Ecto neural progenitor cell (in vitro differentiated cells): ENCODE measurements at regions not wholly inside any gene's neighbourhood (a gene's known extent, or its start where the extent isn't known, plus 50 kb on each side); places are given as distances from the start of the nearest gene placed in this dataset.

ENCODE experiments used
- DNase-seq: peaks from one replicate; pipeline ENCODE4 v3.0.0-alpha.2; 2018; ENCODE audit warnings: low spot score

DNA sequence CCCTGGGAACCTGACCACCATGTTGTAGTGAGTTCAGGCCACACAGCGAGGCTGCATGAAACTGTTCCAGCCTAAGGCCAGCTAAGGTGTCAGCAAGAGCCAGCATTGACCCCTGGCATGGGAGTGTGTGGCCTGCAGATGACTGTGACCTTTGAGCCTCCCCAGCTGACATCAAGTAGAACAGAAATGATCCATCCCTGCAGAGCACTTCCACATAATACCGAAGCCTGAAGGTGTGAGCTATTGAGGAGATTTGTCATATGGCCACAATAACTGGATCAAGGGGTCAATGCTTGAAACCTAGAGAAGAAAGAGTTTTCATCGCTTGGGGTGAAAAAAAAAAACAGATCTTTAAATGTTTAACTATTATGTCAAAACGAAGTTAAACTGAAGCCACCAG is 207.3 kb upstream of the SOX11 start:
- no peak for DNase-seq

DNA sequence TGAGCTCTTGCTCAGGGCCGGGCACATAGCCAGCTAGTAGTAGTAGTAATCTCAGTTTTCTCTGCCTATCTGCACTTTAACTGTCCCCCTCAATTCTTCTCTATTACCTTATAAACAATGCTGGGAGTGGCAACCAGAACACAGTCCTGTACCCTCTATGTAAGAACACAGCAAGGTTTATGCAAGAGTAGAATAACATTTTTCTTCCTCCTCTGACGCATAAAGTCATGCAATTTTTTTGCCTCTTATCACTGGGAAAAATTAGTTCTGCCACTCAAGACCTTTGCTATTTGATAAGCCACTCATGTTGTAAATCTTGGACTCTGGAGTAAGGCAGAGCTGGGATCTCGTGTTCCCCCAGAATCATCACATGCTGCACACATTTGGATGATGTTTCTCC is 200.7 kb upstream of the SOX11 start:
- DNase-seq = no peak

DNA sequence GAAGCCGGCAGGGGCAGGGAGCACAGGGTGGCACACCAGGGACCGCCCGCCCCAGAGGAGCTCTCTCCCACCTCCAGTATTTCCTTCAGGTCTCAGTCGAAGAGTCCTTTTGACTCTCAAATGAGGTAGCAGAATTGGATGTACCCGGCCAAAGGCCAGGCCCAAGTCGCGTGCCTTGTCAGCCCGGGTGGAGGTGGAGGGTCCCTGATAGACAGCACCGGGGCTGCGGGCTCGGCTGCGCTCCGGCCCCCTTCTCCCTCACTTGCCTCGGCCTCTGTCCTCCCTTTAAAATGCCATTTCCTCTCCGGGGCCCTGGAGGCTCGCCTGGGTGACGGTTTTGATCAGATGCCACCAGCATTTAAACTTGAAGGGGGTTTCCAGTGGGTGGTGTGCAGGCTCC is 198.9 kb upstream of the SOX11 start:
- DNase-seq = no peak

DNA sequence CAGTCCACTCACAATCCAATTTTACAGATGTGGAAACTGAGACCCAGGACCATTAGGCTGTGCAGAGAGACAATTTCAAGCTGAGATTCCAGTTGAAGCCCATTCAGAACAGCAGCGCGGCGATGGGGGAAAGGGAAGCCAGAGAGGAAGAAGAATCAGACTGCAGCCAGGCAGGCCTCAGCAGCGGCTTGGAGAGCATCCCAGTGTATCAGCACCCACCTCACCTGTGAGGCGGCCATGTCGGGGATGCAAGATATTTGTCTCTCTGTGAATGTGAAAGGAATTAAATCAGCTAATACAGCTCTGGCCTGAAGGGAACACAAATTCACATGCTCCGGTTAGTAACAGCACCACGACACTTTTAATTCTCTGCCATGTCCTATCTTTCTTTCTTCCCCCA is 198.0 kb upstream of the SOX11 start:
- DNase-seq = no peak

DNA sequence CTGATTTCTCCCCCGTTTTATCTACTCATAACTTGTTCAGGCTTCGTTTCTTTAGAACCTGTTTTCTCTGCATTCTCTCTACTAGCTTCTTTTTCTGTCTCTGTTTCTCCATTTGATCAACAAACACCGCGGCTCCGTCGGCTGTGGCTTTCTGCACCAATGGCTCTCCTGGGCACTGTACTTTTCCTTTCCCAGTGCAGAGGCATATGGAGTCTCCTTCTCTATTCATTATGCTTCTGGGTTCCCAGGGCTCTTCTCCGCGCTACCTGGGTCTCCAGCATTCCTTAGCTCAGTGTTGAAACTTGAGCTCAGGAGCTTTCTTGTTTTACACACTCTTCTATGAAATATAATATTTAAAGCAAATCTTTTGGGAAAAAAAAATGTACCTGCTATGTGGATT is 196.6 kb upstream of the SOX11 start:
- DNase-seq = no peak

DNA sequence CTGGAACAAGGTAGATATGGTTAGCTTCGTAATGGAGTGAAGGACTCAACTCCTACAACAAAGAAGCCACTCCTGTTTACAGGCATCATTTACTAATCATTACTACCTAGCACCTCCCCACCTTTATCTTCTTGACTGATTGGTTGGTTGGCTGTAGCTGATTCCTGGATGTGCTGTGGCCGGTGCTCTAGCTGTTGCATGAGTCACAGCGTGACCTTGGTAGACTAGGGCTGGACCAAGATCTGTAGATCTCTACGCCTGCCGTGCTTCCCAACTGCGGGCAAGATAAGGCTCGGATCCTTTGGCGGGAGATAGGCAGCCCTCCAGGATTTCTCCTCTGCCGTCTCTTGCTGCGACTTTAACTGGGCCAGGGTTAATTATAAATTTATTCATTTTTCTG is 194.3 kb upstream of the SOX11 start:
- DNase-seq = no peak

DNA sequence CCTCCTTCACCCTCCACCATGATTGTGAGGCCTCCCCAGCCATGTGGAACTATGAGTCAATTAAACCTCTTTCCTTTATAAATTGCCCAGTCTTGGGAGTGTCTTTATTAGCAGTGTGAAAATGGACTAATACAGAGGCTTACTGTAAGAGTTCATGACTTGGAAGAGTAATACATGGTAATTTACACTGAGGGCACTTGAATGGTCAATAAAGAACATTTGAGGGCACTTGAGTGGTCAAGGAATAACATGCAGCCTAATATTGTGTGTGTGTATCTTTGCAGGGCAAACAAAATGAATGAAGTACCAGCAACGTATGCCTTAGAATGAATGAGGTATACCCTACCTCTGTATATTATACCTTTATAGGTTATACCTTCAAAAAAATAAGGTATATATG is 190.4 kb upstream of the SOX11 start:
- no peak for DNase-seq

DNA sequence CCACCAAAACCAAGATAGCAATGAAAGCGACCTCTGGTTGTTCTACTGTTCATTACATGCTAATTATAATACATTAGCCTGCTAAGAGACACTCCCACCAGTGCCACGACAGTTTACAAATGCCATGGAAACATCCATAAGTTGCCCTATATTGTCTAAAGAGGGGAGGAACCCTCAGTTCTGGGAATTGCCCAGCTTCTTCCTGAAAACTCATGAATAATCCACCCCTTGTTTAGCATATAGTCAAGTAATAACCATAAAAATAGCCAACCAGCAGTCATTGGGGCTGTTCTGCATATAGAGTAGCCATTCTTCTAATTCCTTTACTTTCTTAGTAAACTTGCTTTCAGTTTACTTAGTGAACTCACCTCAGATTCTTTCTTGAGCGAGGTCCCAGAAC is 189.8 kb upstream of the SOX11 start:
- DNase-seq = no peak

DNA sequence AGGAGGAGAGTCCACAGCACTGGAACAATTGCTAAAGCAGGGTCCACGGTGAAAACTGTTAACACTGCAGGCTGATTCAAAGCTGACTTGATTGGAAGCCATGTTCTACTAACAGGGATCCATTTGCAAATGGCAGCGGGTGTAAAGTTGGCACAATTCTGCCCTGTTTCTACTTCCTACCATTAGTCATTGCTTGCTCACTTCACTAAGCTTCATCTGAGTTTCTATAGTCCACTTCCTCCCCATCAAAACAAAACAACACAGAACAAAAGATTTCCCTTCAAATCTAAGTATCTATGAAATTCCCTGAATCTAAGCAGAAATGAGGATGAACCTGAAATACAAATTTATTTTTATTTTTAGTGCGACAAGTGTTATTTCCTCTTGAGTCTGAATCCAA is 187.4 kb upstream of the SOX11 start:
- DNase-seq = no peak

DNA sequence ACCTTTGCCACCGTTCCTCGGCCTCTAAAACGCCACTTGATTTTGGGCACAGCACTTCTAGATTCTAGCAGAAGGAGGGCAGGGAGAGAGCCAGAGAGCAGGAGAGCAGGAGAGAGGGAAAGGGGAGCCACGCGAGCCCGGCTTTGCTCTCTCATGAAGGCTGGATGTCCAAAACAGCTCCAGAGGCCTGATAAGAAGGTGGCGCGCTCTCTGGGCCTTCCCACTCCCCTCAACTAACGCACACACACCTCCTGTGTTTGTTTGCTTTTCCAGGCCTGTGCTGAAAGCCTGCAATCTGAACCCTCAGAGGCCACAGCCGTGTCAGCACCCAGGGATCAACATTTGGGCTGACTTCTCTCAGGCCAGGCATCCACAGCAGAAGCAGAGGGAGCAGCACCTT is 184.8 kb upstream of the SOX11 start:
- no peak for DNase-seq

DNA sequence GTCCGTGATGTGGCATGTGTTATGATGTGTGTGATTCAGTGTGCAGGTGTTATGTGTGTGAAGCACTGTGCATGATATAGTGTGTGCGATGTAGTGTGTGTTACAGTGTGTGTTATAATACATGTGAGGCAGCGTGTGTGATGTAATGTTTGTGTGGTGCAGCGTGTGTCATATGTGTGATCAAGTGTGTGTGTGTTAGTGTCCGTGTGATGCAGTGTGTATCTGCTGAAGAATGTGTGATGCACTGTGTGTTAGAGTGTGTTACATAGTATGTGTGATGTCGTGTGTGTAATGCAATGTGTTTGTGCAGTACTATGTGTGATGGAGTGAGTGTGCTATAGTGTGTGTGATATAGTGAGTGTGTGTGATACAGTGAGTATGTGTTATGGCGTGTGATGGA is 182.8 kb upstream of the SOX11 start:
- DNase-seq = no peak

DNA sequence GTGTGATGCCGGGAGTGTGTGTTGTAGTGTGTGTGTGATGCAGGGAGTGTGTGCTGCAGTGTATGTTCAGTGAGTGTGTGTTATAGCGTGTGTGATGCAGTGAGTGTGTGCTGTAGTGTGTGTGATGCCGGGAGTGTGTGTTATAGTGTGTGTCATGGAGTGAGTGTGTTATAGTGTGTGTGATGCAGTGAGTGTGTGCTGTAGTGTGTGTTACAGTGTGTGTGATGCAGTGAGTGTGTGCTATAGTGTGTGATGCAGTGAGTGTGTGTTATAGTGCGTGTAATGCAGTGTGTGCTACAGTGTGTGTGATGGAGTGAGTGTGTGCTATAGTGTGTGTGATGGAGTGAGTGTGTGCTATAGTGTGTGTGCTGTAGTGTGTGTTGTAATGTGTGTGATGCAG is 182.1 kb upstream of the SOX11 start:
- no peak for DNase-seq

DNA sequence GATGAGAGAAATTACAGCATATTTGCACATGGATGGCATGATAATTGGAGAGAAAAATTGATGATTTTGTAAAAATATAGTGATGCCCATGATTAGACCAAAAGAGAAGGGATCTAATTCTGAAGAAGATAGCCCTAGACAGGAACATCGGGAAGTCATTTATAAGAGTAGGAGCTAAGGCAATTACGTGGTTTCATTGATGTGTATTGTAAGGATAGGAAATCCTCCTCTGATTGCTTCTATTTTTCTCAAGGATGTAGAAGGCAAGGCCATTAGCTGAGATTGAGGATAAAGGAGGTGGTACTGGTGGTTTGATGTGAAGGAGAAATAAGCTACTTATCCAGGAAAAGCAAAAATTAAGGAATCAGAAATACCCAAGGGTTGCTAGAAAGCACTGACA is 176.5 kb upstream of the SOX11 start:
- DNase-seq = no peak

DNA sequence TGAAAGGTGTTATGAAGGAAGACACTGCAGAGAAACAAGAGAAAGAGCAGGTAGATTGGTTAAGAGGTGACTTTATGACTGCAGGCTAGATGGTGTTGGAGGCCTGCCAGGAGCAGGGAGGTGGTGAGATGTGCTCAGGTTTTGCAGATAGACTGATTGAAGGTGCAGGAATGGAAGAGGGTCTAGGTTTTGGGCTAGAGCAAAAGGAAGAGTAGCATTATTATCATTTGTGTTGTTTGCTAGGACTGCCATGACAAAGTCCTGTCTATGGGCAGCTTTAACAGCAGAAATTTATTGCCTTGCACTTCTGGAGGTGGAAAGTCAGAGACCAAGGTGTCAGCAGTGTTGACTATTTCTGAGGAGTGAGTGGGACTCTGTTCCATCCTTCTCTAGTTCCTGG is 172.9 kb upstream of the SOX11 start:
- no peak for DNase-seq

DNA sequence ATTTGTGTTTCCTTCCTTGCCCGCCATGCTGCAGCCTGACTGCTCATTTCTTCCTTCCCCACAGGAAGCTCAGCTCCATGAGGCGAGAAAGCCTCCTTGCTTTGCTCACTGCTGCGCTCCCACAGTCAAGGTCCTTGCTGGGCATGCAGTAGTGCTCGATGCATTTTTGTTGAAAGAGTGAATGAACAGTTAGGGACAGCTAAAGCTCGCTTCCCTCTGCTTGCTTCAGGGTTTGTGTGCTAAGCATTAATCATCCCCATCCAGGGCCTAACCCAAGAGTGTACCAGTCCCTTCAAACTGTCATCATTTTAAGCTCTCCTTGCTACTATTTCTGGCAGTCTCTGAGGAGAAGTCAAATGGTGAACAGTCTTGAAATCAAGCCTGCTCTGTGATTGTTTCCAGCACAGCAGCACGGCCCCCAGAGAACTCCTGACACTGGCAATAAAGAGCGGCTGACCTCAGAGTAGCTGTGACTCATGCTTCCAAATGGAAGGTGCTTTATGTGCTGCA is 171.7 kb upstream of the SOX11 start:
- DNase-seq = no peak

DNA sequence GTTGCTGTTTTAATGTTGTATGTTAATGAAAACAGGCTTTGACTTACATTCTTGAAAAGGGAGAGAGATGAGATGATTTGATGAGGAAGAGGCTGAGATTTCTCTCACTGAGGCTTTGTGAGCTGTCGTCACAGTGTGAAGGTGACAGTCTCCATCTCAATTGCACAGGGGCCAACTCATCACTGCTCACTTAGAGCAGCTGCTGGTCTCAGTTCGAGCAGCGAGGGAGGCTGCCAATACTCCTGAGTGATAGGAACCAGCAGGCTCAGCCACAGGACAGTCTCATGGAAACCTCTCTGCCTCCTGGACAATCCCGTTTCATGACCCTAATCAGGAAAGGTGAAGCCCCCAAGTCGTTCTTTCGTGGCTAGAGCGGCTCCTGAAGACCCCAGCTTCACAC is 170.7 kb upstream of the SOX11 start:
- DNase-seq = no peak

DNA sequence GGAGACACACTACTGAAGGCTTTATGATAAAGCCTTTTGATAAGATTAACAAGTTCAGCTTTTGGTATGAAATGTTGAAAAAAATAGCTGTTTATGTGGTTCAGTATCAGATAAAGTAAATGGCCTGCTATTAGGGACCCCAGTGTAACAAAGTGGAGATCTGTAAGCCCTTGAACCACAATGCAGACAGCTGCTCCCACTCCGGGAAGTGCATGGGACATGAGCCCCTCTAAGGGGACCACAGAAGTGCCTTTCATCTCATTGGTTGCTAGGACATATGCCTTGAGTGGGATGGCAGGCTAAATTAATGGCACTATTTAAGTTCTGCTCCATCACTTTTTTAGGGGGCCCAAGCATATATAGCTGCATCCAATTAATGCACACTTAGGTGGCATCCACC is 167.6 kb upstream of the SOX11 start:
- no peak for DNase-seq

DNA sequence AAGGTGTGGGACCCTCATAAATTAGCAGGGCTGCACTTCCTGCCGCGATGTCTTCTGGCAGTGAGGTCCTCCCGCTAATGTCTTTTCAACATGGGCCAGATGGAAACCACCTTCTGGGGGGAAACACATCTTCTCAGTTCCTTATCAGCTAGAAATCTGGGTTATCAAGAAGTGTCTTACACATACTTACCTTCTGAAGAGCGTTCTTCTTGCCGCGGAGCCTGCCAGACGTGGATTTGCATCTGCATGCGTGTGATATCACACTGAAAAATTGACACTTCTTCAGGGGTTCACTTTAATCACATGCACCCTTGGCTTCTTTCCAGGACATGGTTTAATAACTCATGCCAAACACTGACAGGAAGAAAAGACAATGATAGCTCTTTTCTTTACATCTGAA is 163.5 kb upstream of the SOX11 start:
- DNase-seq = no peak

DNA sequence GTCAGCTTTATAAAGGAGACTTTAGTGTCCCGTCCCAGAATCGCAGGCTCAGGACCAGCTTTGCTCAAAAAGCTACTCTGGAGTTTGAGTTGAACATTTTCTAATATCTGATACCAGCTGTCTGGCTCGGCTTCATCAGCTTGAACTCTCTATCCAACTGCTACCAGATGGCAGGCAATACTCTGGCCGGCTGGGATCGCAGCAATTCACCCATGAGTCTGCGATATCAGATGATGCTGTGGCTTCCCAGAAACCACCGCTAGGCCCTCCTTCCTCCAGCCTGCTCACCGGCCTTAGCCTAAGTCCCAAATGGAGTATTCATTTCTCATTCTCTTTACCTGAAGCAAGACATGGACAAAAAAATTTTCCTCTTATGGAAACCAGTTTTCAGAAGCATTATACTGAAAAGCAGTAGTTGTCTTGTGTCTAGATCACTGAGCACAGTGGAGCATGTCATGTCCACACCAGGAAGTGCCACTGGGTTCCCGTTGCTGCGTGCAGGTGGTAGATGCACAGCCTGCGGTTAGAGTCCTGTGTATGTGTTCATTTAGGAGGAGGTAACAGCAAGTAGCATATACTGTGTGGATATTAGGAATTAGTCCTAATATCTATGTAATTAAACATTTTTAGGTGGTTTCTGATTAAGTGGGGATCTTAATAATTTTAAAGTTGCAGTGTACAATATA is 162.0 kb upstream of the SOX11 start:
- no peak for DNase-seq

DNA sequence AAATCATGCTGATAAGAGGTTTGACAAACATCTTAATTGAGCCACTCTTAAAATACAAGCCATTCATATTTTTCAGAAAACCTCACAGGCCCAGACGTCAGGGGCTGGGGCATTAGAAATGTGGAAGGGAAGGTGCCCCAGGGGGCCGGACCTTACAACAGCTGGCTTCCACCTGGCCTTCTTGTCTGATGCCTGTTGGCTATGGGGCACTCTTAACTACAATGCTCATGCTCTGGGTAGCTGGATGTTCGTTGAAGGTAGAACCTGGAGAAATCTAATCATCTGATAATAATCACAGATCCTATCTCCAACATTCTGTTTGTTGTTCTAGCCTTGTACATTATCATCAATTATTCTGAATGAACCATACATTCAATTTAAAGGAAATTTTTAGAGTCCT is 156.9 kb upstream of the SOX11 start:
- DNase-seq = no peak

DNA sequence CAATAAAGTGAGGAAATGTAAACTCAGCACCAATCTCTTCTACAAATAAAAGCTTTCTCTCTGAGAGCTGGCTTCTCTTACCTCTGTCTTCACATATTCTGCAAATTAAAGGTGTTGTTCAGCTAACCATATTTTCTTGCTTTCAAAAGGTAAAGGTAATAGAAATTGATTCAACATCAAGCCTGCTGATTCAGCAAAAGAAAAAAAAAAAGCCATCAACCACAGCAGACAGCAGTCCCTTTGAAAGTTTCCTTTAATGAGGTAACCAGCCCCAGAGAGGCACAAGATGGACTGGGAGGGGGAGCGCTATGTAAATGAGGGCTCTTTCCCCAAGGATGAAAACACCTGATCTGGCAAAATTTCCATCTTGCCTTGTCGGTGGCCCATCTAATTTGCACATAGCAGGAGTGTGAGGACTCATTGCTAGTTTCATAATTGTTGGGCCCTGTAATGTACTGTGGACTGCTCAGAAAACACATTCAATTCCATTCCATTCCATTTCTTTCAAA is 154.9 kb upstream of the SOX11 start:
- no peak for DNase-seq

DNA sequence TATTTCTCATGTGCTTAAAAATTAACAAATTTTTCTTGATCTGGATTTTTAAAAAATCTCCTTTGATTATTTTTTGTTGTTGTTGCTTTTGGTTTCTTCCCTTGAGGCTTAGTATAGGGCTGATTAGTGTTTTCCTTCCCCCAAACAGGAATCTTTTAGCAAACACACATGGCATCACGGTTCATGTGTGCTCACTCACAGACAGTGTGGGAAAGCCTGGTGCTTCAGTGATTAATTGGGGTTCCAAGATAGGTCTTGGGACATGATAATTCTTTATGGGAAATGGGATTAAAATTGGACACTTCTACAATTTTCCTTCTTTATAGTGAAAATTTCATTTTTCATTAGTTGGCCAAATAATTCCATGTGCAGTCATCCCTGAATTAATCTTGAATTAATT is 153.9 kb upstream of the SOX11 start:
- DNase-seq = no peak

DNA sequence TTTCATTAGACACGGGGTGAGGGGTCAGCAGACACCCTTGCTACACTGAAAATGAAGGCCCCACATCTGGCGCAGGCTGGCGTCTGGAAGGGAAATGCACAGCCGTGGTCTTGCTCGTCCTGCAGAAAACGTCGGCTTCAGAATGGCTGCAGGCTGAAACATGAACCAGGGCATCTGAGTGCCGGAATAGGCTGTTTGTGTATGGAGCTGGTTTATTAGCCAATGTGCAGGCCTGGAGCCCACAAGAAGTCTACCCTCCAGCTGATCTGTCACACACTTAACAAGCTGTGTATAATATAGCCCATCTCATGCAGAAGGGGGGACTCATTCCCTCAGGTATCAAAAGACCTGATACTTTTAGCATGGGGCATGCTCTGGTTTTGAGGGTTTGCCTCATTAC is 153.4 kb upstream of the SOX11 start:
- no peak for DNase-seq
